Skin of body (tissue), 1 donor: ENCODE measurements at regions not wholly inside any gene's neighbourhood (a gene's known extent, or its start where the extent isn't known, plus 50 kb on each side); places are given as distances from the start of the nearest gene placed in this dataset.
"Not testable (repeated sequence)": the region's sequence is repeated elsewhere in the genome, so short reads cannot be mapped to it uniquely, and the experiment has no call there.

Source experiments
- DNase-seq: peaks from one replicate; lab custom pipeline; 2025; lab: John Stamatoyannopoulos, UW

DNA sequence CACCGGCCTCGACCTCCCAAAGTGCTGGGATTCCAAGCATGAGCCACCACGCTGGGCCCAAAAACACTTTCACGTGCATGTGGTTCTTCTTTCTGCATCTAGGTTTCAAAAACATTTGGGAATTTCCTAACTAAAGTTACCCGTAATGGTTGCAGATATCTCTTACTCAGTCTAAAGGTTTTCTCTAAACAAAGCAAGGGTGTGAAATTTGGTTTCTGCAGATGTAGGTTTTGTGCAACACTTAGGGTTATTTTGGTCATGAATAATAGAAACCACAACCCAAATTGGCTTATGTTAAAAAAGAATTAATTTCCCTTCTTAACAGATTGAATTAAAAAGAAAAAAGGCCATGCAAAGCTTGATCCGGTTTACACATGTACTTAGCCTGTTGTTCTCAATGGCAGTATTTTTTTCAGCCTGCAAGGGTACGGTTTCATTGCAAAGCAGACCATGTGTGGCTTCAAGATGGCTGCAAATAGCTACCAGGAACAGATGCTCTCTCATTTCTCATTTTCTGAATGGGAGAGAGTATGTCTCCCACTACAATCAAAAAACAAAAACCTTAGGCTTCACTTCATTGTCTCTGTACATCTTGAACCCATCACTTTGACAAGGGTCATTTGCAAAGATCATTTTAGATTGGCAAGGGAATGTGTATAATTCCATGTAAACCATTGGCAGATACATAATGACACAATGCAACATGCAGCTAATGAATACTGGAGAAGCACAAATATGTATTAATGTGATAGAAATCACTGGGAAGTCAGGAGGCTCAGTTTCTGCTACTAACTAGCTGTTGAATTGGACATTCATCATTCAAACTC, 491.2 kb upstream of the FLRT2 start:
- peak; percentile 67 for DNase-seq

DNA sequence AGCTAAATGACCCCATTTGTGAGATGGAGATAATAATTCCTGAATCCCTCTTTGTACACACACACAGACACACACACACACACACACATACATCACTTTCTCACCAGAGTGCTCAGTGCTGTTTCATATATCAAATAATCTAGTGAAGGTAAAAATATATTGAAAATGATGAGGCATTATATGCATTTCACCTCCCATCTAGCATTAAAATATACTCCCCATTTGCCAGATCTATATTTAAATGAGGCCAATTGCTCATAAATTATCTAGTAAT, 490.7 kb upstream of the FLRT2 start:
- no peak for DNase-seq

DNA sequence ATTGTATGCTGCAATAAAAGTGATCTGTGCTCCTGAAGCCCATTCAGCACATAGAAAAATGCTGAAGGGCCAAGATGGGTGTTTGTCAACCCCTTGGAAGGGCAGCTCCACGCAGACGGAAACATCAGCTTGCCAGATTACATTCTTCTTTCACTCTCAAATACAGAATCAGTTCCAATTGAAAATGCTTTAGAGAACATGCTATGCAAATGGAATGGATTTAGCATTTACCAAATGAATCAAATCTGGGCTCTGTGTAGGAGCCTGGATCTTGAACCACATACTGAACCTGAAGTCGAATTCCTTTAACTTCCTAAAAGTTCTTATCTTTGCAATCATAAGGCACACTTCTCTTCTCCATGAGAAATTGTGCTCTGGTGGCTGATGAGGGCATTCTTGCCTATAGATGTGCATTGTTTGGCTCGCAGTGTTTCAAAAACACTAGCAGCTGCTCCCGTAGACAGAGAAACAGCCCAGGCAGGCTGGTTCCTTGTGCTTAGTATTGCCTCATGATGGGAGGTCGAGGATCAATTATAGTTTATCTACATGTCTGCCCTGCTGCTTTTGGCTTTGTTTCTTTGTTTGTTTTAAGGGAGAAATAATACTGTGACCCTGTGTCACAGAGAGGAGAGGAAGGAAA, 489.8 kb upstream of the FLRT2 start:
- DNase-seq = peak; percentile 84

DNA sequence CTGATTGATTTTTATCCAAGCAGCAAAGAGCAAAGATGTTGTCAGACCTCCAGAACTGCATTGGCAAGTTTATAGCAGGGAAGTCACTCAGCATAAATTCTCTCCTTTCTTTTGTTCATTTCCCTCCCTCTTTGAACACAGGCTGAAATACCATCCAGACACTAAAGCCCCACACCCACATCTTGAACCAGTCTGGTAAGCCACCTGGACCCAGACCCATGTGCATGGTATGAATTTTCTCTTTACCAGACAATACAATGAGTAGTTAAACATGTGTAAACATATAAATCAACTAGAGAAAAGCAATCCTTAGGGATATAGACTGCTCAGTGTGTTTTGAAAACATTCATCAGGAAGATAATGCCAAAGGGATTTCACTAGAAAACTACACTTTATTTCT, 488.3 kb upstream of the FLRT2 start:
- DNase-seq = peak; percentile 28

DNA sequence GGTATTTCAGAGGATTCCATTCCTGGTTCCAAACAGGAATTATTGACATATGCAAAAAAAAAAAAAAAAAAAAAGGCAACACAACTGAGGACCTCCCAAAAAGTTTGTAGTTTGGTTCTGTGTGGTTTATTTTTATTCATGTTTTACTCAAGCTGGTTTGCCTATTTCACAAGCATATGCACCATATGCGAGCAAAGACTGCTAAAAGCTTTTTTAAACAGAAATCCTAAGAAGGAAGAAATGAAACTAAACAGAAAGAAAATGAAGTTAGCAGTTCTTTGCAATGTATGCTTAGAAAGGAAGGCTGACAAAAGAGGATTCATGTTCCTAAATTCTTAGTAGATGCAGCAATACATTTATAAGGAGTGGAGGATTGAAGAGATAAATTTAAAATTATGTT, 487.6 kb upstream of the FLRT2 start:
- DNase-seq = no peak

DNA sequence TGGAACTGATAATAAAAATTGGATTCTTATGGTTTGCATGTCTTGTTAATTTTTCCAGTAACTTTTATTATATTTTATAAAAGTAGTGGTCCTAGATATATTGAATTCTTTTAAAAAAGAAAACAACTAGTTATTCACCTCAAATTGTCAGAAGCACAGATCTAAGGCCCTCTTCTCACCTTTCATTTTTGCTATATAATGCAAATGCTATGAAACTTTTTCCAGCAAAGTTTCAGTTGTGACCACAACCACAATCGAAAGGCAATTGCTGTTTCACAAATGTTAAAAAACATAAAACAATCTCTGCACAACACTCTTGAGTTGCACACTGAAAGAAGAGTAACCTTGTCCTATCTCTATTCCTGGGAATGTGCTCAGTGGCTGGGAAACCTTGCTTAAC, 479.8 kb upstream of the FLRT2 start:
- no peak for DNase-seq

DNA sequence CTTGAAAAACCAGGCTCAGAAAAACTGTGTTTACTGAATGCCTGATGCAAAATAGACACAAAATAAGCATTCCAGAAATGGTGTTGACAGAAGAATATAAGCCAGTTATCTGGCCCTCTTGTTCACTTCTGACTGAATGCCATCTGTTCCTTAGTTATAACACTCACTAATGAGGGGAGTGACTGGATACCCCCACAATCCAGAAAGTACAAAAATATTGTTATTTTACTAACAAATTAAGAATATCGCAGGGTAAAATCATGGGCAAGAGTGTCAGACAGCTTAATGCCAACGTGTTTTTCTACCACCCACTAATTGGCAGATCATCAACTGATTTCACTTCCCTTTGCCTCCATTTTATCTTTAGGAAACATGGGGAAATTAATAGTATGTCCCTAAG, 477.3 kb upstream of the FLRT2 start:
- DNase-seq = no peak

DNA sequence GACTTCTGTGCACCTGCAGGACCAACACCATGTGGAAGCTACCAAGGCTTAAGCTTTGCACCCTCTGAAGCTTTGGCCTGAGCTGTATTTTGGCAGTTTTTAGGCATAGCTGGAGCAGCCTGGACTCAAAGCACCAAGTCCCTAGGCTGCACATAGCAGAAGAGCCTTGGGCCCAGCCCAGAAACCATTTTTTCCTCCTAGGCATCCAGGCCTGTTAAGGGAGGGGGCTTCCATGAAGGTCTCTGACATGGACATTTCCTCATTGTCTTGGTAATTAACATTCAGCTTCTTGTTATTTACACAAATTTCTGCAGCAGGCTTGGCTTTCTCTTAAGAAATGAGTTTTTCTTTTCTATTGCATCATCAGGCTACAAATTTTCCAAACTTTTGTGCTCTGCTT, 475.8 kb upstream of the FLRT2 start:
- no peak for DNase-seq

DNA sequence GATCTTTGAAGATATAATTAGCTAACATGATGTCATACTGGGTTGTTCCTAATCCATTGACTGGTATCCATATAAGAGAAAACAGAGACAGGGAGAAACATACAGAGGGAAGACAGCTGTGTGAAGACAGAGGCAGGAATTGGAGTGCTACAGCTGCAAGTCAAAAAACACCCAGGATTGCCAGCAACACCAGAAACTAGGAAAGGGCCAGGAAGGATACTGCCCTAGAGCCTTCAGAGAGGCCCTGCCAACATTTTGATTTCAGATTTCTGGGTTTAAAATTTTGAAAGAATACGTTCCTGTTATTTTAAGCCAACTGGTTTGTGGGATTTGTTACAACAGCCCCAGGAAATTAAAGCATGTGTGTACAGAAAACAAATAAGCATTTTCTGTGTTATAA, 473.7 kb upstream of the FLRT2 start:
- DNase-seq = no peak

DNA sequence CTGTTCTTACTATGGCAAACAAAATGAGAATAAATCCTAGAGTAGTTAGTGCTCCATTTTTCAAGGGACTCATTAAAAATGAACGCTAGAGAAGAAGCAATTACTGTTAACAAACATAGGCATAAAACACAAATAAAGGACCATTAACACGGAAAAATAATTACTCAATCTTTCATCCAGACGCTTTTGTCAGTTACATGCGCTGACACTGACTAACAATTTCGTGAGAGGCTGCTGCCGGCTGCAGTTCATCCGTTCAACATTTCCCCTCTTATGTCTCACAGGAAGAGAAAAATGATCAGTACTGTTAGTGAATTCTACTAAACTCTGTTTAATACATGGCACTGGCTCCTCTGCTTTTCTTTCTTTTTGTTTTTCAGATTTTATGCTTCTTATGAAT, 472.7 kb upstream of the FLRT2 start:
- DNase-seq = no peak

DNA sequence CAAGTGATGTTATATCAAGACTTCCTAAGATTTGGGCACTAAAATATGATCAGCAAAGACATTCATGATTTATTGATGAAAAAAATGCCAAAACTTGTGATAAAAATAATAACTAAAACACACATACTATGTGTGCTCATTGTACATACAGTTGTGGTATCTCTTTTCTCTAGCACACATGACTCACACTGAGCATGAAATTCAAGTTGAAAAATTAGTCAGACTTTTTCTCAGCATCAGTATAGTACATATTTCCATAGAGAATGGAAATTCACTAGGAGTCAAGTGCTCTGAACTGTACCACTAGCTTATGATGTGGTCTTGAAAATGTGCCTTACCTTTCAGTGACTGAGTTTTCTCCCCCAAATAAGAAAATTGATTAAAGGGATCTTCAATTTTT, 471.8 kb upstream of the FLRT2 start:
- DNase-seq = no peak

DNA sequence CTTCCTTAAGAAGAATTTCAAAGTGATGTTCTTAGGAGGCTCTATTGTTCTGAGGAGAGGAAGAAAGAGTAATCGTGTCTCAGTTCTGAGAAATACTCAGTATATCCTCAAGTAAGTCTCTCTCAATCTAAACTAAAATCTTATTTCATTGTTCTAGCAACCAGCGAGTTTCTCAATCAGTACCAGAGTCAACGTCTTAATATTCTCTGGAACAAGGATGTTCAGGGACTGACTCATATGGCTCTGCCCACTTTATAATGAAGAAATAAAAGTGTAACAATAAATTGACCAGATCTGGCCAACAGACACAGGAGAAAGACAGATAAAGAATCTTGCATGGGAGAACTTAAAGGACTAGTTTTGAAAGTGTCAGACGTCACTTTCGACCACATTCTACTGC, 469.8 kb upstream of the FLRT2 start:
- DNase-seq = no peak

DNA sequence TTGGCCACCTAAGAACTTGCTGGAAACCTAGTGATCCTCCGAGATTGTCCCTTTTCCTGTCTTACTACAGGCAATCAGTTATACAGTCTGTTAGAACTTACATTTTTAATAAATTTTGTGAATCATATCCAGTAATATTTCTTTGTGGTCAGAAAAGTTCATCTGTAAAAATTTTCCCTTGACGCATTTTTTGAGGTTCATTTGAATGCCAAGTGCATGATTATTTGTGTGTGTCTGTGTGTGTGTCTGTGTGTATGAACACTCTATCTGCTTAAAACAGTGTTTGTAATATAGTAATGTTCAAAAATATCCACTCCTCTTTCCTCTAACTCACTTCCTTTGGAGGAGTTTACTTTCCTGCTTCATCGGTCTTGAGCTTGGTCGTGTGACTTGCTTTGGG, 468.7 kb upstream of the FLRT2 start:
- DNase-seq = no peak

DNA sequence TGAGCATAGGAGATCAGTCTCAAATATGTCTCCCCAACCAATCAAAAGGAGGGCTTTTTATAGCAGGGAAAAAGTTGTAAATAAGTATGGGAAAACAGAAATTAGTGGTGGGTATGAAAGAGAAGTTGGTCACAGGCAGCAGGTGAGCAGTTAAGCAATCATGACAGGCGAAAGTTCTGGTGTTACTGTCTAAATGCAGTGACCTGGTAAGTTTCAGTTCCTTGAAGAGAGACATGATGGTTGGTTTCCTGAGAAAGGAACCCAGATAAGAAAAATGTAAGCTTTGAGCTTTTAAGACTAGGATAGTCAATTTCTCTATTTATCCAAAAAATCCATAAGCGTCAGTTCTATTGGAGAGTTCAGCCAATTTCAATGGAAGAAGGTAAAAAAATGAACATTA, 466.2 kb upstream of the FLRT2 start:
- no peak for DNase-seq

DNA sequence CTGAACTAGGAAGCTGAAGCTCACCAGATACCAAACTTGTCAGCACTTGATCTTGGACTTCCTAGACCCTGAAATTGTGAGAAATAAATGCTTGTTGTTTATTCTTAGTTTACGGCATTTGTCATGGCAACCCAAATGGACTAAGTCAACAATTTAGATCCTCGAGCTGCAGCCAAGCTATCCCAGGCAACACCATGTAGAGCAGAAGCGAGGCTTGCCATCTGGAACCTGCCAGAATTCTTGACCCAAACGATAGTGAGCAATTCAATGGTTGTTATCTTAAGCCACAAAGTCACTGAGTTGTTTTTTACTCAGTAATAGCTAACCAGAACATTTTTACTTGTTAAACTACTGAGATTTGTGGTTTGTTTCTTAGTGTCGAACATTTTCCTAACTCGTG, 458.5 kb upstream of the FLRT2 start:
- DNase-seq = no peak

DNA sequence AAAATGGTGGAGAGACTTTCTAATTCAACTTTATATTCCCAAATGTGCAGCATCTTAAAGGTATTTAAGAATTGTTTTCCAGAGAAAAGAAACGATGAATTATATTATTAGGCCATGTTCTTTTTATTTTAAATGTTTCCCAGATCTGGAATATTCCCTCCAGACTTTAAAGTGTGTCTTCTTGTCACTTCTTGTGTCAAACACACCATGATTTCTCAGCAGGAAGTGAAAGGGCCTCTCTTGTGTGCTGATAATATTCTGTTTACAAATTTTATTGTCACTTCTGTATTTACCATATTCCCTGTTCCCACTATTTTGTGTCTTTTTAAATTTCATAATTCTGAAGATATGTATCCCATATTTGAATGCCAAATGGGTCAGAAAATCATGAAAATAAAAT, 455.0 kb upstream of the FLRT2 start:
- no peak for DNase-seq

DNA sequence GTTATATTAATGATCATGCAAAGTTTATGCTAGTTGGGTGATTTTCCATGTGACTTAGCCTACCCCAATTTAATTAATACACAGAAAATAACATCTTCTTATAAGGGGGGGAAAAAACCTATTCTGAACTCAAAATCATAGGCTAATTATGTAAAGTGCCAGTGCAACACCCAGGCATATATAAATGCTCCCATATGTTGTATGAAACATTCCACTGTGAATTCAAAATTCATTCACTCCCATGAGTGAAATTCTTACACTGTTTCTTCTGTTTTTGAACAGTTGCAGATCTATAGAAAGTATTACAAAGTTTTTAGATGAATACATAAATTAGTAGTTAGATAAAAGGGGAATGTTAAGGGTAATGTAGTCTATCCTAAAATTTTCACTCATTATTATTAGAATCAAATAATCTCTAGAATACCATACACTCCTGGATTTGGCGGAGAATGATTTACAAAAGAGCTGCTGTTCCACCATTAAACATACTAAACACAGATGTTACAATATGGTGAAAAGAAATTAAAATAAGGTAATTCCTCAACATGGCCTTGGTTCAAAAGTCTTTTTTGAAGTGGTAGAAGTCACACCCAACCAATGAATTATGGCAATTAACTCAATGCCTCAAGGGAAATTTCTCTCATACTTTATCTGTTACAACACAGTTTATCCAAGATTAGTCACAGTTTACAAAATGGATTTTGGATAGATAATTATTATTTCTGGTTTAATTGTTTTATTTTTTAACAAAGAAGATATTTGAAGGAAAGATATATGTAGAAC, 454.1 kb upstream of the FLRT2 start:
- DNase-seq = peak; percentile 15

DNA sequence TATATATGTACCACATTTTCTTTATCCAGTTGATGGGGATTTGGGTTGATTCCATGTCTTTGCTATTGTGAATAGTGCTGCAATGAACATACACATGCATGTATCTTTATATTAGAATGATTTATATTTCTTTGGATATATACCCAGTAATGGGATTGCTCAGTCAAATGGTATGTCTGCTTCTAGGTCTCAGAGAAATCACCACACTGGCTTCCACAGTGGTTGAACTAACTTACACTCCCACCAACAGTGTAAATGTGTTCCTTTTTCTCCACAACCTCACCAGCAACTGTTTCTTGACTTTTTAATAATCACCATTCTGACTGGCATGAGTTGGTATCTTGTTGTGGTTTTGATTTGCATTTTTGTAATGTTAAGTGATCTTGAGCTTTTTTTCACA, 452.2 kb upstream of the FLRT2 start:
- DNase-seq = not testable (repeated sequence)

DNA sequence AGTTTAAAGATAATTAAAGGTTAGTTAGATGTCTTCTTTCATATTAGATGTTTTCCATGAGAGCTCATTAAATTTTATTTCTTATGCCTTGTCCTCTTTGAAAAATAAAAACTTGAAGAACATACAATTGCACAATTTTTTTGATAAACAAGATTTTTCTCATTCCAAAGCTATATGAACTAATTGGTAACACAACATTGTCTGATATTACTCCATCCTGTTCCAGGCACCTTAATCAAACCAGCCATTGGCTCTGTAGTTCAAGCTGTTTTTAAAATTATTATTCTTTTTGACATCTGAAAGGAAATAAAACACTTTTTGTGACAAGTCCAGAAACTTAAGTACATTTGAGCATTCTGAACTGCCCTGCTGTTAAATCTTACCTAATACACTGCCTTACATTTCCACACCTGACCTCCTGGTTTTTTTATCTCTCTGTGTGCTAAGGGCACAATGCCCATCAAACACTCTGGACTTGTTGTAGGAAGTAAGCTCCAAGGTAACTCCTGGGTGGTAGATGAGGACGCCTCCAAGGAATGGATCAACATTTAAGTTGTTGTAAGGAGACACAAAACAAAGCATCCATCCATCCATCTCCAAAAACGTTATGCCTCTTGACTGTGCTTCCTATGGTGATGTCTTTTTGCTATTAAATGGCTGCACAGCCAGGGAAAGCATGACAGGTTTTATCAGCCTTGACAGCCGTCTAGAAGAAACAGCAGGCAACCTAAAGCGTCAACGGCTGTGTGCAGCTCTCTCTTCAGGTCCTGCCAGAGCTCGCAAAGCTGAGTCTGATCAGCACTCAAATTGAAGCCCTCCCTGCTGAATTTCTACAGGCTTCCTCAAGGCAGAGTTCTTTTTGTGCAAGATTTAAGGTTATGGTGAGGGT, 449.9 kb upstream of the FLRT2 start:
- DNase-seq = no peak

DNA sequence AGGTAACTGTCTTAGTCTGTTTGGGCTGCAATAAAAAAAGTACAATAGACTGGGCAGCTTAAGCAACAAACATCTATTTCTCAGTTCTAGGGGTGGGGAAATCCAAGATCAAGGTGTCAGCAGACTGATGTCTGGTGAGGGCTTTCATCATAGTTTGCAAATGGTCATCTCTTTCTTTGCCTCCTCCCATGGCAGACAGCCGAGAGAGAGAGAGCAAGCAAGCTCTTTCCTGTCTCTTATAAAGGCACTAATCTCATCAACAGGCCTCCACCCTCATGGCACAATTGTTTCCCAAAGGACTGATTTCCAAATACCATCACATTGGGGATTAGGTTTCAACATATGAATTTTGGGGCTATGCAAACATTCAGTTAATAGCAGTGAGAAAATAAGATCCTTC, 445.6 kb upstream of the FLRT2 start:
- no peak for DNase-seq

DNA sequence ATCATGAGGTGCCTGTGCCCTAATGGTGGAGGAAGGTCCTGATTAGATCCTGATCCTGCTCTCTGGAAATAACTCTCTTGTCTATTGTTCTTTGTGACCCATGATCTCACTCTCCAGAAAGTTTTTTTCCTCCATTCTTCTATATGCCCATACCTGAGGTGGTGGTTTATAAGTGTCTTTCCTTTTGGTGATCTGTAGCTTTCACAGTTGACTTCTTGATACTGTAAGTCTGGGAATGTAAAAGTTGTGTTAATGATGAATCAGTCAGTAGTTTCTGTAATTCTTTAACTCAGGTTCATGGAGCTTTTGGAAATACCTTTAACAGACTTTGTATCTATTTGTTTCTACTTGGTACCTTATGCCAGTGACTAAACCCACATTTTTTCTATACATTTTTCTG, 444.0 kb upstream of the FLRT2 start:
- no peak for DNase-seq

DNA sequence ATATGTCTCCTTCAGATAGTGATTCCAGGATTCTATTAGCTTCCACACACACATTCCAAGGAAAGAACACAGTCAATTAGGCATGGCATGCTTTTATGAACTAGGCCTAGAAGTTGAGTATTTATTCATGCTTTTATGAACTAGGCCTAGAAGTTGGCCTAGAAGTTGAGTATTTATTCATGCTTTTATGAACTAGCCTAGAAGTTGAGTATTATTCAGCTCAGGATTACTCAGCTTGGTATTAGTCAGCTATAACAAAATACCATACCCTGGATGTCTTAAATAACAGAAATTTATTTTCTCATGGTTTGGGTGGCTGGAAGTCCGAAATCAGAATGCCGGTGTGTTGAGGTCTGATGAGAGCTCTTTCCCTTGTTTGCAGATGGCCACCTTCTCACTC, 442.7 kb upstream of the FLRT2 start:
- no peak for DNase-seq
